Liver (tissue), 7 donors: ENCODE measurements at regions not wholly inside any gene's neighbourhood (a gene's known extent, or its start where the extent isn't known, plus 50 kb on each side); places are given as distances from the start of the nearest gene placed in this dataset.
A peak's percentile ranks its signal among the peaks of the same experiment; 100 is the strongest.
"Not testable (repeated sequence)": the region's sequence is repeated elsewhere in the genome, so short reads cannot be mapped to it uniquely, and the experiment has no call there.

ENCODE experiments used
- DNase-seq: peaks from one replicate; pipeline ENCODE4 v3.0.0-alpha.2; 2017; ENCODE audit warnings: low spot score
- H3K27ac ChIP-seq, 2 donors: one replicate each; pipeline ENCODE4 v1.7.0; 2013; ENCODE audit warnings: inconsistent platforms in 2 of 2, low read length in 2 of 2, control low read depth in 1 of 2, low read depth in 1 of 2, mild to moderate bottlenecking in 1 of 2
- H3K27me3 ChIP-seq, 4 donors: one replicate each; pipeline versions ENCODE4 v1.6.1 to v1.7.0; 2013; ENCODE audit warnings: low read length in 3 of 4, inconsistent platforms in 1 of 4, mild to moderate bottlenecking in 1 of 4, moderate library complexity in 1 of 4; ENCODE audit not compliant: control insufficient read depth in 4 of 4, insufficient read depth in 4 of 4
- H3K36me3 ChIP-seq, 4 donors: one replicate each; pipeline versions ENCODE4 v1.6.1 to v1.7.0; 2013; ENCODE audit warnings: low read length in 3 of 4, mild to moderate bottlenecking in 3 of 4, low read depth in 1 of 4, moderate library complexity in 1 of 4; ENCODE audit not compliant: control insufficient read depth in 4 of 4, insufficient read depth in 3 of 4
- H3K4me1 ChIP-seq, 4 donors: one replicate each; pipeline versions ENCODE4 v1.6.1 to v1.7.0; 2013; ENCODE audit warnings: low read length in 3 of 4, mild to moderate bottlenecking in 3 of 4, moderate library complexity in 1 of 4; ENCODE audit not compliant: control insufficient read depth in 4 of 4, insufficient read depth in 4 of 4
- H3K4me3 ChIP-seq, 3 donors: one replicate each; pipeline versions ENCODE4 v1.6.1 to v1.7.0; 2013; ENCODE audit warnings: low read length in 3 of 3, control low read depth in 1 of 3, low read depth in 1 of 3, mild to moderate bottlenecking in 1 of 3
- H3K9ac ChIP-seq, 2 donors: one replicate each; pipeline ENCODE4 v1.7.0; 2013; ENCODE audit warnings: low read length in 2 of 2, mild to moderate bottlenecking in 2 of 2, moderate library complexity in 2 of 2, control low read depth in 1 of 2, low read depth in 1 of 2
- H3K9me3 ChIP-seq, 4 donors: one replicate each; pipeline versions ENCODE4 v1.6.1 to v1.7.0; 2013; ENCODE audit warnings: low read length in 3 of 4; ENCODE audit not compliant: control insufficient read depth in 4 of 4
- EGR1 ChIP-seq, 2 donors: IDR thresholded peaks; 2 replicates each; pipeline ENCODE4 v1.6.1; 2016 to 2018; ENCODE audit warnings: antibody characterized with exemption in 2 of 2, low read depth in 2 of 2
- FOXA1 ChIP-seq: IDR thresholded peaks from 2 replicates; pipeline ENCODE4 v1.6.1; 2016; ENCODE audit warnings: antibody characterized with exemption
- FOXA2 ChIP-seq: IDR thresholded peaks from 2 replicates; pipeline ENCODE4 v1.6.1; 2016; ENCODE audit warnings: antibody characterized with exemption
- GABPA ChIP-seq, 2 donors: IDR thresholded peaks in 1 of 2; conservative IDR thresholded peaks in 1 of 2; 2 replicates each; pipeline ENCODE4 v1.6.1; 2016; ENCODE audit warnings: antibody characterized with exemption in 2 of 2, mild to moderate bottlenecking in 1 of 2, moderate library complexity in 1 of 2
- HNF4A ChIP-seq, 2 donors: conservative IDR thresholded peaks; 2 replicates each; pipeline ENCODE4 v1.6.1; 2016; ENCODE audit warnings: antibody characterized with exemption in 2 of 2, mild to moderate bottlenecking in 2 of 2
- HNF4G ChIP-seq: IDR thresholded peaks from 2 replicates; pipeline ENCODE4 v1.6.1; 2016; ENCODE audit warnings: antibody characterized with exemption
- JUND ChIP-seq, 2 donors: IDR thresholded peaks; 2 replicates each; pipeline ENCODE4 v1.6.1; 2016; ENCODE audit warnings: antibody characterized with exemption in 2 of 2
- NR2F2 ChIP-seq: IDR thresholded peaks from 2 replicates; pipeline ENCODE4 v1.6.1; 2016; ENCODE audit warnings: antibody characterized with exemption
- RXRA ChIP-seq, 2 donors: IDR thresholded peaks; 2 replicates each; pipeline ENCODE4 v1.6.1; 2017 to 2018; ENCODE audit warnings: antibody characterized with exemption in 2 of 2, mild to moderate bottlenecking in 1 of 2
- SP1 ChIP-seq: IDR thresholded peaks from 2 replicates; pipeline ENCODE4 v1.6.1; 2018; ENCODE audit warnings: antibody characterized with exemption, mild to moderate bottlenecking
- TAF1 ChIP-seq: conservative IDR thresholded peaks from 2 replicates; pipeline ENCODE4 v1.6.1; 2016; ENCODE audit warnings: antibody characterized with exemption, mild to moderate bottlenecking
- YY1 ChIP-seq: IDR thresholded peaks from 2 replicates; pipeline ENCODE4 v1.6.1; 2016; ENCODE audit warnings: antibody characterized with exemption, mild to moderate bottlenecking
- WGBS: extraction: QIAGEN DNeasy Blood & Tissue Kit; methylation state at CpG from one replicate; pipeline ENCODE4 v1.1.7; 2013; 5-methylcytosine and 5-hydroxymethylcytosine counted together
- TF ChIP-seq, protein P1 (sequence below): IDR thresholded peaks from 2 replicates; pipeline ENCODE4 v1.6.1; 2016; ENCODE audit warnings: antibody characterized with exemption
- TF ChIP-seq, protein P2 (sequence below): IDR thresholded peaks from 2 replicates; pipeline ENCODE4 v1.6.1; 2016; ENCODE audit warnings: antibody characterized with exemption
- TF ChIP-seq, protein P3 (sequence below): IDR thresholded peaks from 2 replicates; pipeline ENCODE4 v1.6.1; 2016; ENCODE audit warnings: antibody characterized with exemption, mild to moderate bottlenecking
- TF ChIP-seq, protein P4 (sequence below): IDR thresholded peaks from 2 replicates; pipeline ENCODE4 v1.6.1; 2016; ENCODE audit warnings: antibody characterized with exemption
- donor health status: healthy.
- donor health status: healthy.
- donor health status: healthy.
- donor health status: healthy.

DNA sequence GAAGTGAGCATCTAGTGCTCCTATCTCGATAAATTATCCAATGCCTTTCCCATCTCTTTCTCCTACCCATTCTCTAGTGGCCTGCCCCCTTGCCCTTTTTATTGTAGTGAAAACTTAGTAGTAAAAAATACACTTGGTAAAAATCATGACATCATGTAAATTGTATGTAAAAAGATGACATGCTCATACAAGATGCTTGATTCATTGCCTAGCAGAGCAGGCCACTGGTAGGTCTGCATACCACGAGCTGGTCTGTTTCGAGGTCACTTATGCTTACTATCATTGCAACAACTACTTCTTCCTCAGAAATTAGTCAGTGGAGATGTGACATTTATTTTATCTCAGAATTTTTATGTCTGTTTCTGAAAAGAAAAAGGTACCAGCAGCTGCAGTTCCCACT, 177.3 kb downstream of the C9orf152 start:
- Histone ChIP-seq H3K27ac (peak overlapping the region; percentile 85 to 89), H3K27me3 (no peaks in the 10 kb centered on the region), H3K4me1 (peaks cover 9 to 50% (median 41%) of the 10 kb centered on the region in 4 donors), H3K9ac (no peak overlapping the region), H3K9me3 (no peaks in the 10 kb centered on the region), H3K4me3 (no peak overlapping the region), H3K36me3 (no peaks in the 10 kb centered on the region)
- TF ChIP-seq, protein P1, sequence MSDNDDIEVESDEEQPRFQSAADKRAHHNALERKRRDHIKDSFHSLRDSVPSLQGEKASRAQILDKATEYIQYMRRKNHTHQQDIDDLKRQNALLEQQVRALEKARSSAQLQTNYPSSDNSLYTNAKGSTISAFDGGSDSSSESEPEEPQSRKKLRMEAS: no peak
- TF ChIP-seq, protein P2, sequence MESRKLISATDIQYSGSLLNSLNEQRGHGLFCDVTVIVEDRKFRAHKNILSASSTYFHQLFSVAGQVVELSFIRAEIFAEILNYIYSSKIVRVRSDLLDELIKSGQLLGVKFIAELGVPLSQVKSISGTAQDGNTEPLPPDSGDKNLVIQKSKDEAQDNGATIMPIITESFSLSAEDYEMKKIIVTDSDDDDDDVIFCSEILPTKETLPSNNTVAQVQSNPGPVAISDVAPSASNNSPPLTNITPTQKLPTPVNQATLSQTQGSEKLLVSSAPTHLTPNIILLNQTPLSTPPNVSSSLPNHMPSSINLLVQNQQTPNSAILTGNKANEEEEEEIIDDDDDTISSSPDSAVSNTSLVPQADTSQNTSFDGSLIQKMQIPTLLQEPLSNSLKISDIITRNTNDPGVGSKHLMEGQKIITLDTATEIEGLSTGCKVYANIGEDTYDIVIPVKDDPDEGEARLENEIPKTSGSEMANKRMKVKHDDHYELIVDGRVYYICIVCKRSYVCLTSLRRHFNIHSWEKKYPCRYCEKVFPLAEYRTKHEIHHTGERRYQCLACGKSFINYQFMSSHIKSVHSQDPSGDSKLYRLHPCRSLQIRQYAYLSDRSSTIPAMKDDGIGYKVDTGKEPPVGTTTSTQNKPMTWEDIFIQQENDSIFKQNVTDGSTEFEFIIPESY: no peak
- TF ChIP-seq JUND (IDR thresholded peaks at IDR 0.05): no peak
- TF ChIP-seq FOXA2: no peak
- no peak for TF ChIP-seq GABPA (IDR thresholded peaks at IDR 0.05 in 1 of 2, conservative IDR thresholded peaks at IDR 0.05 in 1 of 2)
- TF ChIP-seq FOXA1: no peak
- no peak for TF ChIP-seq RXRA (IDR thresholded peaks at IDR 0.05)
- TF ChIP-seq, protein P3, sequence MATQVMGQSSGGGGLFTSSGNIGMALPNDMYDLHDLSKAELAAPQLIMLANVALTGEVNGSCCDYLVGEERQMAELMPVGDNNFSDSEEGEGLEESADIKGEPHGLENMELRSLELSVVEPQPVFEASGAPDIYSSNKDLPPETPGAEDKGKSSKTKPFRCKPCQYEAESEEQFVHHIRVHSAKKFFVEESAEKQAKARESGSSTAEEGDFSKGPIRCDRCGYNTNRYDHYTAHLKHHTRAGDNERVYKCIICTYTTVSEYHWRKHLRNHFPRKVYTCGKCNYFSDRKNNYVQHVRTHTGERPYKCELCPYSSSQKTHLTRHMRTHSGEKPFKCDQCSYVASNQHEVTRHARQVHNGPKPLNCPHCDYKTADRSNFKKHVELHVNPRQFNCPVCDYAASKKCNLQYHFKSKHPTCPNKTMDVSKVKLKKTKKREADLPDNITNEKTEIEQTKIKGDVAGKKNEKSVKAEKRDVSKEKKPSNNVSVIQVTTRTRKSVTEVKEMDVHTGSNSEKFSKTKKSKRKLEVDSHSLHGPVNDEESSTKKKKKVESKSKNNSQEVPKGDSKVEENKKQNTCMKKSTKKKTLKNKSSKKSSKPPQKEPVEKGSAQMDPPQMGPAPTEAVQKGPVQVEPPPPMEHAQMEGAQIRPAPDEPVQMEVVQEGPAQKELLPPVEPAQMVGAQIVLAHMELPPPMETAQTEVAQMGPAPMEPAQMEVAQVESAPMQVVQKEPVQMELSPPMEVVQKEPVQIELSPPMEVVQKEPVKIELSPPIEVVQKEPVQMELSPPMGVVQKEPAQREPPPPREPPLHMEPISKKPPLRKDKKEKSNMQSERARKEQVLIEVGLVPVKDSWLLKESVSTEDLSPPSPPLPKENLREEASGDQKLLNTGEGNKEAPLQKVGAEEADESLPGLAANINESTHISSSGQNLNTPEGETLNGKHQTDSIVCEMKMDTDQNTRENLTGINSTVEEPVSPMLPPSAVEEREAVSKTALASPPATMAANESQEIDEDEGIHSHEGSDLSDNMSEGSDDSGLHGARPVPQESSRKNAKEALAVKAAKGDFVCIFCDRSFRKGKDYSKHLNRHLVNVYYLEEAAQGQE: no peak
- no peak for TF ChIP-seq HNF4G
- no peak for TF ChIP-seq TAF1
- no peak for TF ChIP-seq EGR1 (IDR thresholded peaks at IDR 0.05; ENCODE audit: low read depth in 2 of 2)
- no peak for TF ChIP-seq NR2F2
- TF ChIP-seq, protein P4, sequence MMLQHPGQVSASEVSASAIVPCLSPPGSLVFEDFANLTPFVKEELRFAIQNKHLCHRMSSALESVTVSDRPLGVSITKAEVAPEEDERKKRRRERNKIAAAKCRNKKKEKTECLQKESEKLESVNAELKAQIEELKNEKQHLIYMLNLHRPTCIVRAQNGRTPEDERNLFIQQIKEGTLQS: no peak
- no peak for TF ChIP-seq SP1
- no peak for TF ChIP-seq YY1
- no peak for TF ChIP-seq HNF4A (conservative IDR thresholded peaks at IDR 0.05)
- no peak for DNase-seq
- 93% methylated on average over 3 of the region's 3 CpGs for WGBS

DNA sequence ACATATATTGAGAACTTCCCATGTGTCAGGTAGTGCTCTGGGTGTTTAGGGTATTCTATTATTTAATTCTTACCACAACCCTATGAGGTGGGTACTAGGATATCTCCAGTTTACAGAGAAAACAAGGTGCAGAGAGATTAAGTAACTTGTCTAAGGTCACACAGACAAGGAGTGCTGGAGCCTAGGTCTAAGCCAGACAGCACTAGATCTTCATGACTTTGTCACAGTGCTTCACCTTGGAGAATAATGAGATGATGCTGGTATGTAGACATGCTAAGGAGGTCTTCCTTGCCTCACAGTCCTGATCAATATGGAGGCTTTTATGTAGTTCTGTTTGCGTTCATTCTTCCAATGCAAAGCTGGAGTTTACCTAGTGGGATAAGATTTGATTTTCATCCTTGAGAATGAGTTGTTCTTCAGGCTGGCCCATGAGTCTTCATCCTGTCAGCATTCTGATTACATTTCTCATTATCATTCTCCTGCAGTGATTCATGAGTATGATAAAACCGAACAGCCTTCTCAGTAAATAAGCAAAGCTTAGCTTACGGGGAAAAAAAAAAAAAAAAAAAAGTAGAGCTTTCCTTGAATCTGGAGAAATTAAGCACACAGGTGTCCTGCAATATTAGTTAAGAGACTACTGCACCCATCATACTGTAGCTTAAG, 176.3 kb downstream of the C9orf152 start:
- TF ChIP-seq HNF4A (conservative IDR thresholded peaks at IDR 0.05): no peak
- Histone ChIP-seq H3K27ac (no peak overlapping the region), H3K9ac (no peak overlapping the region), H3K4me3 (no peak overlapping the region), H3K27me3 (no peaks in the 10 kb centered on the region), H3K9me3 (no peaks in the 10 kb centered on the region), H3K4me1 (peaks cover 9 to 47% (median 39%) of the 10 kb centered on the region in 4 donors), H3K36me3 (no peaks in the 10 kb centered on the region)
- 91% methylated on average over 3 of the region's 3 CpGs for WGBS
- DNase-seq: no peak

DNA sequence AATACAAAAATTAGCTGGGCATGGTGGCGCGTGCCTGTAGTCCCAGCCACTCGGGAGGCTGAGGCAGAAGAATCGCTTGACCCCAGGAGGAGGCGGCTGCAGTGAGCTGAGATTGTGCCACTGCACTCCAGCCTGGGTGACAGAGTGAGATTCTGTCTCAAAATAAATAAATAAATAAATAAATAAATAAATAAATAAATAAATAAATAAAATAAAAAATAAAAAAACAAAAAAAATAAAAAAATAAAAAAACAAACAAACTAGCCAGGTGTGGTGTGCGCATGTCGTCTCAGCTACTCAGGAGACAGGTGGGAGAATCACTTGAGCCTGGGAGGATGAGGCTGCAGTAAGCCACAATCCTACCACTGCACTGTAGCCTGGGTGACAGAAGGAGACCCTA, 175.4 kb downstream of the C9orf152 start:
- WGBS: 98% methylated on average over 7 of the region's 7 CpGs

More for the DNA sequence above, 175.4 kb downstream of the C9orf152 start:
- not testable (repeated sequence) for H3K27me3 ChIP-seq, DNase-seq, H3K27ac ChIP-seq, H3K4me3 ChIP-seq, H3K9ac ChIP-seq, H3K9me3 ChIP-seq, H3K36me3 ChIP-seq
- H3K4me1 ChIP-seq: peaks cover 8 to 38% (median 32%) of the 10 kb centered on the region in 4 donors
